CD14-positive monocyte (primary cell): ENCODE measurements at regions not wholly inside any gene's neighbourhood (a gene's known extent, or its start where the extent isn't known, plus 50 kb on each side); places are given as distances from the start of the nearest gene placed in this dataset.

Experiments used
- DNase-seq, 3 donors: peaks; one replicate each; pipeline ENCODE4 v3.0.0-alpha.2; 2011 to 2022
- H2AFZ ChIP-seq: 2 replicates; pipeline ENCODE4 v1.6.0; 2012; ENCODE audit warnings: mild to moderate bottlenecking, low read depth, low read length, inconsistent platforms; ENCODE audit not compliant: insufficient read depth, poor library complexity, severe bottlenecking
- H3K27ac ChIP-seq, 2 donors: 1 replicate in 1 of 2; 2 replicates in 1 of 2; pipeline ENCODE4 v1.5.1; 2012 to 2013; ENCODE audit warnings: low read length in 2 of 2, control low read depth in 1 of 2, inconsistent platforms in 1 of 2, low read depth in 1 of 2, mild to moderate bottlenecking in 1 of 2
- H3K27me3 ChIP-seq, 2 donors: one replicate each; pipeline versions ENCODE4 v1.6.0 to v1.6.1; 2011 to 2013; ENCODE audit warnings: low read length in 2 of 2; ENCODE audit not compliant: control insufficient read depth in 2 of 2, insufficient read depth in 2 of 2
- H3K36me3 ChIP-seq, 2 donors: replicated peaks in 1 of 2; 1 replicate in 1 of 2; 2 replicates in 1 of 2; pipeline versions ENCODE4 v1.5.1 to v1.6.1; 2012 to 2013; ENCODE audit warnings: low read length in 2 of 2, control low read depth in 1 of 2, inconsistent platforms in 1 of 2, mild to moderate bottlenecking in 1 of 2; ENCODE audit not compliant: insufficient read depth in 2 of 2, control insufficient read depth in 1 of 2
- H3K4me1 ChIP-seq, 2 donors: 1 replicate in 1 of 2; 2 replicates in 1 of 2; pipeline versions ENCODE4 v1.5.1 to v1.6.1; 2012 to 2013; ENCODE audit warnings: low read length in 2 of 2, control low read depth in 1 of 2, inconsistent platforms in 1 of 2, mild to moderate bottlenecking in 1 of 2, moderate library complexity in 1 of 2; ENCODE audit not compliant: insufficient read depth in 2 of 2, control insufficient read depth in 1 of 2
- H3K4me2 ChIP-seq: replicated peaks from 2 replicates; pipeline ENCODE3; 2012; ENCODE audit warnings: low read length, moderate library complexity, mild to moderate bottlenecking; ENCODE audit not compliant: poor library complexity, severe bottlenecking; ENCODE audit errors: extremely low read depth
- H3K4me3 ChIP-seq, 3 experiments: fragments of 200-600 bp in 1 of 3; sonication (generic) in 1 of 3; replicated peaks in 1 of 3; 1 replicate in 2 of 3; 2 replicates in 1 of 3; pipeline ENCODE4 v1.5.1; 2011 to 2013; ENCODE audit warnings: low read length in 3 of 3, mild to moderate bottlenecking in 3 of 3, control low read depth in 2 of 3, low read depth in 2 of 3, inconsistent platforms in 1 of 3, moderate library complexity in 1 of 3
- H3K79me2 ChIP-seq: 2 replicates; pipeline ENCODE4 v1.6.0; 2012; ENCODE audit warnings: mild to moderate bottlenecking, control low read depth, inconsistent platforms, low read length, moderate library complexity; ENCODE audit not compliant: insufficient read depth
- H3K9ac ChIP-seq: 2 replicates; pipeline ENCODE4 v1.6.0; 2017; ENCODE audit warnings: low read length, mild to moderate bottlenecking; ENCODE audit not compliant: insufficient read depth, poor library complexity, severe bottlenecking
- H3K9me3 ChIP-seq, 2 donors: replicated peaks in 1 of 2; 1 replicate in 1 of 2; 2 replicates in 1 of 2; pipeline versions ENCODE4 v1.5.1 to v1.6.1; 2012 to 2013; ENCODE audit warnings: low read length in 2 of 2, control low read depth in 1 of 2; ENCODE audit not compliant: control insufficient read depth in 1 of 2, insufficient read depth in 1 of 2
- H4K20me1 ChIP-seq: 2 replicates; pipeline ENCODE4 v1.6.0; 2012; ENCODE audit warnings: mild to moderate bottlenecking, low read length, control low read depth, moderate library complexity; ENCODE audit not compliant: insufficient read depth
- H3K27ac Mint-ChIP-seq, 7 donors: one replicate each; pipeline ENCODE4 v1.8.0; 2020; ENCODE audit warnings: mild to moderate bottlenecking in 7 of 7, mixed read lengths in 7 of 7, moderate library complexity in 6 of 7, inconsistent platforms in 2 of 7
- H3K27me3 Mint-ChIP-seq, 3 donors: one replicate each; pipeline ENCODE4 v1.8.0; 2021 to 2022; ENCODE audit warnings: low read depth in 3 of 3, mild to moderate bottlenecking in 3 of 3, mixed read lengths in 3 of 3, moderate library complexity in 3 of 3, inconsistent platforms in 1 of 3
- H3K36me3 Mint-ChIP-seq, 2 donors: one replicate each; pipeline ENCODE4 v1.8.0; 2020; ENCODE audit warnings: mixed read lengths in 2 of 2, inconsistent platforms in 1 of 2, mild to moderate bottlenecking in 1 of 2
- H3K4me1 Mint-ChIP-seq: one replicate; pipeline ENCODE4 v1.8.0; 2020; ENCODE audit warnings: mild to moderate bottlenecking, mixed read lengths
- H3K4me3 Mint-ChIP-seq, 2 donors: one replicate each; pipeline ENCODE4 v1.8.0; 2020; ENCODE audit warnings: mild to moderate bottlenecking in 2 of 2, mixed read lengths in 2 of 2, moderate library complexity in 1 of 2
- H3K9me3 Mint-ChIP-seq, 7 donors: one replicate each; pipeline ENCODE4 v1.8.0; 2020 to 2022; ENCODE audit warnings: mixed read lengths in 7 of 7, mild to moderate bottlenecking in 6 of 7, moderate library complexity in 6 of 7, inconsistent platforms in 2 of 7
- WGBS: methylation state at CpG from one replicate; pipeline ENCODE4 v1.1.5; 2013; ENCODE audit warnings: missing lambda C conversion rate; ENCODE audit not compliant: insufficient coverage; 5-methylcytosine and 5-hydroxymethylcytosine counted together
- intact Hi-C, 2 donors: fragments of 100-400 bp; cut with micrococcal nuclease; formaldehyde crosslinking; loops; one replicate each; pipeline versions ENCODE4 v1.15.0 to v1.15.1; 2023
- TF ChIP-seq, protein P1 (sequence below): fragments of 200-600 bp; IDR thresholded peaks from one replicate; pipeline ENCODE4 v1.8.0; 2022; ENCODE audit warnings: antibody characterized with exemption, mild to moderate bottlenecking

DNA sequence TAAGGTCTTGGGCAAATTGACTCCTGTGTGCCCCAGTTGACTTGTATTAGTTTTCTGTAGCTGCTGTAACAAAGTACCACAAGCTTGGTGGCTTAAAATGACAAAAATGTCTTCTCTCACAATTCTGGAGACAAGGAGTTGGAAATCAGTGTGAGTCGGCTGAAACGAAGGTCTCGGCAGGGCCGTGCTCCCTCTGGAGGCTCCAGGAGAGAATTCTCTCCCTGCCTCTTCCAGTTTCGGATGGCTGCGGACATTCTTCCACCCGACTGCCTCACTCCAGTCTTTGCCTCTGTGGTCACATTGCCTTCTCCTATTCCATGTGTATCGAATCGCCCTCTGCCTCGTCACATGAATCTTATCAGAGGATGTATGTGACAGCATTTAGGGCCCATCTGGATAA lies 66.0 kb upstream of the PHOX2B start:
- Mint-ChIP-seq H3K4me3 (no peak overlapping the region), H3K9me3 (peaks cover 1 to 9% (median 4%) of the 10 kb centered on the region in 7 donors), H3K27ac (no peak overlapping the region), H3K36me3 (no peaks in the 10 kb centered on the region), H3K4me1 (no peaks in the 10 kb centered on the region), H3K27me3 (peaks cover 0 to 18% (median 5%) of the 10 kb centered on the region in 3 donors)
- DNase-seq, result no peak
- no peaks in the 10 kb centered on the region for H4K20me1 ChIP-seq
- H3K79me2 ChIP-seq, result no peaks in the 10 kb centered on the region
- no peak overlapping the region for H2AFZ ChIP-seq
- H3K4me2 ChIP-seq, result no peak overlapping the region
- H3K9me3 ChIP-seq, result no peaks in the 10 kb centered on the region
- no peak overlapping the region for H3K9ac ChIP-seq
- H3K4me1 ChIP-seq, result no peaks in the 10 kb centered on the region
- H3K4me3 ChIP-seq, result no peak overlapping the region
- no peaks in the 10 kb centered on the region for H3K27me3 ChIP-seq
- 66% methylated on average over 10 of the region's 10 CpGs for WGBS
- intact Hi-C loops, result no loop called here
- H3K36me3 ChIP-seq, result no peaks in the 10 kb centered on the region
- H3K27ac ChIP-seq, result no peak overlapping the region
- TF ChIP-seq, protein P1, sequence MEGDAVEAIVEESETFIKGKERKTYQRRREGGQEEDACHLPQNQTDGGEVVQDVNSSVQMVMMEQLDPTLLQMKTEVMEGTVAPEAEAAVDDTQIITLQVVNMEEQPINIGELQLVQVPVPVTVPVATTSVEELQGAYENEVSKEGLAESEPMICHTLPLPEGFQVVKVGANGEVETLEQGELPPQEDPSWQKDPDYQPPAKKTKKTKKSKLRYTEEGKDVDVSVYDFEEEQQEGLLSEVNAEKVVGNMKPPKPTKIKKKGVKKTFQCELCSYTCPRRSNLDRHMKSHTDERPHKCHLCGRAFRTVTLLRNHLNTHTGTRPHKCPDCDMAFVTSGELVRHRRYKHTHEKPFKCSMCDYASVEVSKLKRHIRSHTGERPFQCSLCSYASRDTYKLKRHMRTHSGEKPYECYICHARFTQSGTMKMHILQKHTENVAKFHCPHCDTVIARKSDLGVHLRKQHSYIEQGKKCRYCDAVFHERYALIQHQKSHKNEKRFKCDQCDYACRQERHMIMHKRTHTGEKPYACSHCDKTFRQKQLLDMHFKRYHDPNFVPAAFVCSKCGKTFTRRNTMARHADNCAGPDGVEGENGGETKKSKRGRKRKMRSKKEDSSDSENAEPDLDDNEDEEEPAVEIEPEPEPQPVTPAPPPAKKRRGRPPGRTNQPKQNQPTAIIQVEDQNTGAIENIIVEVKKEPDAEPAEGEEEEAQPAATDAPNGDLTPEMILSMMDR, result no peak

DNA sequence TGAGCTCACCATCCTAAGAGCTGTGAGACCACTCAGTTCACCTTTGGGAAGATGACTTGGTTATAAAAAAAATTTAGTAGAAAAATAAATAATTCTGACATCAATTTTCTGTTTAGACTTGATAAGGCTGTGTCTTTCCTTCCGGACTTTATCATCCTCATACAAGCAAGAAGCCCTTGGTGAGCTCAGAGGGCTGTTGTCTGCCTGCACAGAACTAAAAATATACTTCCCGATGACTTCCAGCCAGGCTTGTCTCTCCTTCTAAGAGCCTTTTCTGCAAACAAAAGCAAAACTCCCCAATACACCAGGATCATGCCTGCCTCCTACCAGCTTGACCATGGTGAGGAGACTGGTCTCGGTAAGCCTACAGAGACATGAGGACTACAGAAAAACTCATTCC lies 58.3 kb upstream of the PHOX2B start:
- peaks cover 4 to 8% (median 7%) of the 10 kb centered on the region in 3 donors for H3K27me3 Mint-ChIP-seq
- no peak overlapping the region for H3K27ac Mint-ChIP-seq
- H3K4me3 Mint-ChIP-seq, result no peak overlapping the region
- 70% methylated on average over 1 of the region's 3 CpGs for WGBS
- H3K27me3 ChIP-seq, result peaks cover 0 to 2% of the 10 kb centered on the region in 2 donors
- no peak for DNase-seq
- no peaks in the 10 kb centered on the region for H3K4me1 ChIP-seq
- no peak overlapping the region for H2AFZ ChIP-seq
- no peaks in the 10 kb centered on the region for H4K20me1 ChIP-seq
- no peaks in the 10 kb centered on the region for H3K9me3 ChIP-seq
- H3K9me3 Mint-ChIP-seq, result peaks cover 0 to 3% (median 0%) of the 10 kb centered on the region in 7 donors
- H3K36me3 ChIP-seq, result no peaks in the 10 kb centered on the region
- no peak overlapping the region for H3K4me2 ChIP-seq
- H3K27ac ChIP-seq, result no peak overlapping the region
- H3K4me1 Mint-ChIP-seq, result no peaks in the 10 kb centered on the region
- TF ChIP-seq, protein P1, result no peak
- H3K9ac ChIP-seq, result no peak overlapping the region
- H3K4me3 ChIP-seq, result no peak overlapping the region
- H3K79me2 ChIP-seq, result no peaks in the 10 kb centered on the region
- H3K36me3 Mint-ChIP-seq, result no peaks in the 10 kb centered on the region
- intact Hi-C loops, result no loop called here
